B cell (primary cell): ENCODE measurements at regions not wholly inside any gene's neighbourhood (a gene's known extent, or its start where the extent isn't known, plus 50 kb on each side); places are given as distances from the start of the nearest gene placed in this dataset.

Experiments used
- ATAC-seq: fragments of 200-7000 bp; cut with Tn5 transposase; one replicate; pipeline ENCODE4 v1.10.0; 2021; ENCODE audit warnings: low read depth, mild to moderate bottlenecking, moderate number of reproducible peaks, moderate library complexity
- CTCF ChIA-PET: fragments of 350-600 bp; sonication (Branson Sonifier 250); formaldehyde crosslinking; loops from one replicate; lab custom pipeline; 2021; ENCODE audit warnings: antibody characterized with exemption, inconsistent platforms; lab: Charles Lee
- POLR2A ChIA-PET: fragments of 350-600 bp; sonication (Branson Sonifier 250); formaldehyde crosslinking; loops from one replicate; lab custom pipeline; 2021; ENCODE audit warnings: antibody characterized with exemption; lab: Charles Lee
- DNase-seq: peaks from one replicate; pipeline ENCODE4 v3.0.0; 2013
- H2AFZ ChIP-seq: 2 replicates; pipeline ENCODE4 v1.6.1; 2012; ENCODE audit warnings: mild to moderate bottlenecking, low read depth, low read length; ENCODE audit not compliant: insufficient read depth, poor library complexity, severe bottlenecking
- H3K27ac ChIP-seq, 2 donors: 1 replicate in 1 of 2; 2 replicates in 1 of 2; pipeline ENCODE4 v1.5.1; 2012 to 2013; ENCODE audit warnings: low read length in 2 of 2, mild to moderate bottlenecking in 2 of 2, moderate library complexity in 1 of 2
- H3K27me3 ChIP-seq, 4 experiments: fragments of 200-600 bp in 1 of 4; sonication (generic) in 1 of 4; replicated peaks in 1 of 4; 1 replicate in 2 of 4; 2 replicates in 2 of 4; pipeline versions ENCODE4 v1.6.1 to v1.7.0; 2013 to 2016; ENCODE audit warnings: low read length in 3 of 4, mild to moderate bottlenecking in 2 of 4, mixed read lengths in 1 of 4, moderate library complexity in 1 of 4; ENCODE audit not compliant: insufficient read depth in 4 of 4, control insufficient read depth in 3 of 4; ENCODE audit errors: control extremely low read depth in 1 of 4
- H3K36me3 ChIP-seq, 2 experiments: replicated peaks in 1 of 2; 1 replicate in 1 of 2; 2 replicates in 1 of 2; pipeline versions ENCODE4 v1.6.1 to v1.7.1; 2013; ENCODE audit warnings: low read length in 1 of 2; ENCODE audit not compliant: insufficient read depth in 2 of 2, control insufficient read depth in 1 of 2; ENCODE audit errors: control extremely low read depth in 1 of 2, extremely low read depth in 1 of 2
- H3K4me1 ChIP-seq, 2 donors: fragments of 200-600 bp in 1 of 2; sonication (generic) in 1 of 2; 1 replicate in 1 of 2; 2 replicates in 1 of 2; pipeline versions ENCODE4 v1.5.1 to v1.6.1; 2013 to 2017; ENCODE audit warnings: low read length in 2 of 2; ENCODE audit not compliant: control insufficient read depth in 2 of 2, insufficient read depth in 2 of 2
- H3K4me2 ChIP-seq: replicated peaks from 2 replicates; pipeline ENCODE3; 2012; ENCODE audit warnings: mild to moderate bottlenecking, low read depth, low read length; ENCODE audit not compliant: poor library complexity, severe bottlenecking
- H3K4me3 ChIP-seq, 5 experiments: fragments of 200-600 bp in 1 of 5; sonication (generic) in 1 of 5; 1 replicate in 3 of 5; 2 replicates in 2 of 5; pipeline versions ENCODE4 v1.5.1 to v1.7.0; 2011 to 2016; ENCODE audit warnings: low read length in 4 of 5, mild to moderate bottlenecking in 4 of 5, low read depth in 2 of 5, control low read depth in 1 of 5, moderate library complexity in 1 of 5; ENCODE audit not compliant: insufficient read depth in 1 of 5; ENCODE audit errors: control extremely low read depth in 1 of 5, extremely low read depth in 1 of 5
- H3K79me2 ChIP-seq: fragments of 200-600 bp; sonication (generic); one replicate; pipeline ENCODE4 v1.6.0; 2016; ENCODE audit warnings: low read length; ENCODE audit not compliant: control insufficient read depth, insufficient read depth
- H3K9ac ChIP-seq: fragments of 200-600 bp; sonication (generic); 2 replicates; pipeline ENCODE4 v1.6.1; 2017; ENCODE audit warnings: mild to moderate bottlenecking, low read length, moderate library complexity
- H3K9me3 ChIP-seq, 3 donors: one replicate each; pipeline versions ENCODE4 v1.6.1 to v1.7.1; 2013; ENCODE audit warnings: low read length in 2 of 3; ENCODE audit not compliant: control insufficient read depth in 2 of 3, insufficient read depth in 1 of 3; ENCODE audit errors: control extremely low read depth in 1 of 3
- H4K20me1 ChIP-seq: 2 replicates; pipeline ENCODE4 v1.6.0; 2012; ENCODE audit warnings: mild to moderate bottlenecking, low read length; ENCODE audit not compliant: insufficient read depth, control insufficient read depth, poor library complexity, severe bottlenecking
- H3K27ac Mint-ChIP-seq: one replicate; pipeline ENCODE4 v1.8.0; 2021; ENCODE audit warnings: mixed read lengths
- H3K27me3 Mint-ChIP-seq: one replicate; pipeline ENCODE4 v1.8.0; 2021; ENCODE audit warnings: mixed read lengths
- H3K4me1 Mint-ChIP-seq: one replicate; pipeline ENCODE4 v1.8.0; 2021; ENCODE audit warnings: mixed read lengths
- H3K4me3 Mint-ChIP-seq: one replicate; pipeline ENCODE4 v1.8.0; 2021; ENCODE audit warnings: mixed read lengths
- H3K9me3 Mint-ChIP-seq: one replicate; pipeline ENCODE4 v1.8.0; 2022; ENCODE audit warnings: mixed read lengths; ENCODE audit not compliant: insufficient read depth
- CTCF ChIP-seq: fragments of 200-600 bp; IDR thresholded peaks from one replicate; pipeline ENCODE4 v1.8.0; 2022; ENCODE audit warnings: antibody characterized with exemption, mild to moderate bottlenecking
- EZH2 ChIP-seq: IDR thresholded peaks from 2 replicates; pipeline ENCODE4 v1.6.1; 2012; ENCODE audit warnings: borderline replicate concordance, low read depth, mild to moderate bottlenecking, moderate library complexity, low read length; ENCODE audit not compliant: insufficient read depth, poor library complexity, severe bottlenecking
- WGBS: methylation state at CpG from one replicate; pipeline ENCODE4 v1.1.5; 2013; ENCODE audit warnings: missing lambda C conversion rate; ENCODE audit not compliant: insufficient coverage; 5-methylcytosine and 5-hydroxymethylcytosine counted together
- intact Hi-C: fragments of 100-400 bp; cut with micrococcal nuclease; formaldehyde crosslinking; loops from one replicate; pipeline ENCODE4 v1.10.0; 2022

GRCh38 chr6:44563397-44563796, 175.9 kb downstream of the CDC5L start:
- POLR2A ChIA-PET, result no interaction called here
- Mint-ChIP-seq H3K4me1 (peaks cover 8% of the 10 kb centered on the region), H3K9me3 (no peaks in the 10 kb centered on the region), H3K27me3 (peaks cover 27% of the 10 kb centered on the region), H3K4me3 (no peak overlapping the region), H3K27ac (no peak overlapping the region)
- CTCF ChIA-PET, result no interaction called here
- WGBS, result 89% methylated on average over 8 of the region's 11 CpGs
- no peaks in the 10 kb centered on the region for H3K9me3 ChIP-seq
- no peaks in the 10 kb centered on the region for H4K20me1 ChIP-seq
- H3K36me3 ChIP-seq, result no peaks in the 10 kb centered on the region
- no peak overlapping the region for H2AFZ ChIP-seq
- no peak overlapping the region for H3K9ac ChIP-seq
- peaks cover 0 to 23% (median 8%) of the 10 kb centered on the region in 4 experiments for H3K27me3 ChIP-seq
- ATAC-seq, result no peak
- H3K4me3 ChIP-seq, result no peak overlapping the region
- intact Hi-C loops, result no loop called here
- TF ChIP-seq CTCF (no peak), EZH2 (no peak)
- H3K4me2 ChIP-seq, result no peak overlapping the region
- H3K79me2 ChIP-seq, result no peaks in the 10 kb centered on the region
- H3K4me1 ChIP-seq, result peaks cover 0 to 3% of the 10 kb centered on the region in 2 donors
- no peak overlapping the region for H3K27ac ChIP-seq
- no peak for DNase-seq

- WGBS, result 63% methylated on average over 3 of the region's 6 CpGs
- H3K27ac Mint-ChIP-seq, result no peak overlapping the region
These were observed 177.5 kb downstream of the CDC5L start for GRCh38 chr6:44564906-44565524.

More at GRCh38 chr6:44564906-44565524, 177.5 kb downstream of the CDC5L start:
- peaks cover 8% of the 10 kb centered on the region for H3K4me1 Mint-ChIP-seq
- DNase-seq (no peak), ATAC-seq (no peak)
- Histone ChIP-seq H3K4me1 (peaks cover 0 to 3% of the 10 kb centered on the region in 2 donors), H4K20me1 (no peaks in the 10 kb centered on the region), H3K4me3 (no peak overlapping the region), H3K27me3 (peaks cover 0 to 16% (median 8%) of the 10 kb centered on the region in 4 experiments), H3K36me3 (no peaks in the 10 kb centered on the region), H3K27ac (no peak overlapping the region), H3K9me3 (no peaks in the 10 kb centered on the region), H2AFZ (no peak overlapping the region), H3K9ac (no peak overlapping the region), H3K79me2 (no peaks in the 10 kb centered on the region), H3K4me2 (no peak overlapping the region)
- no peaks in the 10 kb centered on the region for H3K9me3 Mint-ChIP-seq
- no peak overlapping the region for H3K4me3 Mint-ChIP-seq
- CTCF ChIA-PET, result no interaction called here
- intact Hi-C loops, result no loop called here
- no peak for TF ChIP-seq EZH2
- no peak for TF ChIP-seq CTCF
- POLR2A ChIA-PET, result no interaction called here
- peaks cover 22% of the 10 kb centered on the region for H3K27me3 Mint-ChIP-seq
